Uterus (tissue), 2 donors: ENCODE measurements at regions not wholly inside any gene's neighbourhood (a gene's known extent, or its start where the extent isn't known, plus 50 kb on each side); places are given as distances from the start of the nearest gene placed in this dataset.

Source experiments
- POLR2A ChIP-seq, 2 donors: fragments of 450-650 bp; IDR thresholded peaks; one replicate each; pipeline ENCODE4 v1.6.1; 2016; ENCODE audit warnings: antibody characterized with exemption in 2 of 2, mild to moderate bottlenecking in 1 of 2, moderate library complexity in 1 of 2
- TF ChIP-seq, protein P1 (sequence below), 4 experiments: fragments of 200-600 bp in 2 of 4; fragments of 450-650 bp in 2 of 4; sonication (generic) in 2 of 4; IDR thresholded peaks; one replicate each; pipeline ENCODE4 v1.5.1; 2016 to 2019; ENCODE audit warnings: antibody characterized with exemption in 4 of 4, mild to moderate bottlenecking in 2 of 4, moderate library complexity in 1 of 4

DNA sequence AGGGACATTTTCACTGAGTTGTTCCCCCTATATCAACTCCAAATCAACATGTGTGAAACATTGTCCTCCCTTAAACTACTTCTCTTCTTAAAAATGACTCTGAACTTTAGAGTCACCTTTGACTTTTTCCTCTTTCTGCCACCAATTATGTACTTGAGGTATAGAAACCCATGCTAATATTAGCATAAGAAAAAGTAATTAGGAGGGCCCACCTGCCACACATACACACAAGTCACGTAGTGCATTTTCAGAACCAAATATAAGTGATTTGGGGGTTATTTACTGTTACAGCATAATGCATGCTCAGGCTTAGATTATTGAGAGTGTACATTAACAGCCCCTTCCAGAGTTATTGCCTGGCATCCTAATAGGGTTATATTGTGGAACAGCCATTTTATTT lies 432.7 kb downstream of the ZIC3 start:
- TF ChIP-seq, protein P1, sequence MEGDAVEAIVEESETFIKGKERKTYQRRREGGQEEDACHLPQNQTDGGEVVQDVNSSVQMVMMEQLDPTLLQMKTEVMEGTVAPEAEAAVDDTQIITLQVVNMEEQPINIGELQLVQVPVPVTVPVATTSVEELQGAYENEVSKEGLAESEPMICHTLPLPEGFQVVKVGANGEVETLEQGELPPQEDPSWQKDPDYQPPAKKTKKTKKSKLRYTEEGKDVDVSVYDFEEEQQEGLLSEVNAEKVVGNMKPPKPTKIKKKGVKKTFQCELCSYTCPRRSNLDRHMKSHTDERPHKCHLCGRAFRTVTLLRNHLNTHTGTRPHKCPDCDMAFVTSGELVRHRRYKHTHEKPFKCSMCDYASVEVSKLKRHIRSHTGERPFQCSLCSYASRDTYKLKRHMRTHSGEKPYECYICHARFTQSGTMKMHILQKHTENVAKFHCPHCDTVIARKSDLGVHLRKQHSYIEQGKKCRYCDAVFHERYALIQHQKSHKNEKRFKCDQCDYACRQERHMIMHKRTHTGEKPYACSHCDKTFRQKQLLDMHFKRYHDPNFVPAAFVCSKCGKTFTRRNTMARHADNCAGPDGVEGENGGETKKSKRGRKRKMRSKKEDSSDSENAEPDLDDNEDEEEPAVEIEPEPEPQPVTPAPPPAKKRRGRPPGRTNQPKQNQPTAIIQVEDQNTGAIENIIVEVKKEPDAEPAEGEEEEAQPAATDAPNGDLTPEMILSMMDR (IDR thresholded peaks at IDR 0.05): no peak
- no peak for TF ChIP-seq POLR2A (IDR thresholded peaks at IDR 0.05)
